ENCODE measurements at regions not wholly inside any gene's neighbourhood (a gene's known extent, or its start where the extent isn't known, plus 50 kb on each side); places are given as distances from the start of the nearest gene placed in this dataset.
"Not testable (repeated sequence)": the region's sequence is repeated elsewhere in the genome, so short reads cannot be mapped to it uniquely, and the experiment has no call there.

DNA sequence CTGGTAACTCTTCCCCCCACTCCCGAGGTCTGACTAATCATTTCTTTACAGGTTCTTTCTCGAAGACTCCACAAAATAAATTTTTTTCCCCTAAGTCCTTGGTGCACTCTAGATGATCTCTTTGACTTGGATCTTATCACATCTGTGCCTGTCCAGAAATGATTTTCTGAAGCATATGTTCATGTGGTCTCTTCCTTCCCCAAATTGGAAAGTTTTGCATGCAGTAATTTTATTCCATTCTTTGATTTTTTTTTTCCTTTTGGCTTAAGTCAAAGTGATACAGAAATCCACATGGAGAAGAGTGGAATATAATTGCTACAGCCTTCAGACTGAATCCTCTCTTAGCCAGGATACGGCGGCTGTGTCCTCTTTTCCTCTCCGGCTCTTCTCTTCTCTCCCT is 213.3 kb downstream of the BMP4 start:
- no peak for DNase-seq (ENCODE audit: low spot score)

DNA sequence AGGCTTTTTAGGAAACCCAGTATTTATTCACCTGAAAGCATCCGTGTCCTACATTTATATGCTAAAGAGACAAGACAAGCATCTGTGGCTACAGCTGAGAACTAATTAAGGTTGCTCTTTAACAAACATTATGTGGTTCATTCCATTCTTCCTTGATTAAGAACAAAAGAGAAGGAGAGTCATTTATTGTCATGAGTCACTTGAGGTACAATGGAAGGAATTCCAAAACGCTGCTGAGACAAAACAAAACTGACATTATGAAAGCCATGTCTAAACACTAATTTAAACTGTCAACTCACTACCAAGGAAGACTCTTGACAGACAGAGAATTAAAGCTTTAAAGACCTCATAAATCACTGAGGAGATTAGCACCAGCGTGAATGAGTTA is 214.4 kb downstream of the BMP4 start:
- no peak for DNase-seq (ENCODE audit: low spot score)

DNA sequence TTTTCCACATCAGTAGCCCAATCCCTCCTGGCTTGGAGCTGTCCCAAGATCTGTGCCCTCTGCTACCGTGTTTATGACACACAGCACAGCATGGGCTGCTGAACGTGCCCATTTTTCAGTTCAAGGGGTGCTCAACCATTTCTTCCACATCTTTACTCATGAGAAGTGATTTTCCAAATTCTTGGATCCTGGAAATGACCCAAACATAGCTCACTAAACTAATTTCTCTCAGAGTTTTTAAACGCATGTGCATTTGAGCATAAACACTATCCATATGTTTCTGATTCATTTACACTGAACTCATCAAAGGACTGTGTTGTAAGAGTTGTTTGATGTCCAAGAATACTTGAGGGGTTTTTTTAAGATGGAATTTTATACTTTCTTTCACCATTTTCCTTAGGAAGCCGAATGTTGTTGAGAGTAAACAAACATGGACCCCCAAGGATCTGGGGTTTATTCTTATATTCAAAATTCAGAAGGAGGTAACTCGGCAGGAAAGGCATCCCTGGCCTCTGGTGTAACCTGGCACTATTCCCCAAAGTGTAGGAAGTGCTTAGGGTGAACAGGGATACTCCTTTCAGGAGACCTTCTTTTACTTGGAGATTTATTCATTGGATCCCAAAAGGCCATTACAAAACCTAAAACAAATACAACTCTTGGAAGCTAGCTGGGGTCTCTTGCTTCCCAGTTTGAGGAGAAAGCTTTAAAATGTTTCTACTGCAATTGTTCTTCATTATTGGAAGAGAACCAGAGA is 215.0 kb downstream of the BMP4 start:
- DNase-seq (ENCODE audit: low spot score) = no peak

DNA sequence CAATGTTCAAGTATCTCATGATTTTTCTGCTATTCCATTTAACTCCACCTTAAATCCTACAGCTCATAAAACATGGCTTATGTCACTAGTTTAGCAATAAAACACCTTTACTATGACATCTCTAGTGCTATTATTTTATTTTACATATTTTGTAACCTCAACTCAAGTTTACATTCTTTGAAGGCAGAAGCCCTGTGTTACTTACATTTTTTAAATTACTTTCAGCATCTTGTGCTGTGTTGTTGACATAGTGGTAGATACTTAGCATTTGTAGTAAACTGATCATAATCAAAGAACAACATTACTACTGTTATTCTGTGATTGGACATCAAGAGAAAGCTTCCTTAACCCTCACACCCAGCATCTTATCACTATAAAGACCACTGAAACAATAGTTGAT is 216.1 kb downstream of the BMP4 start:
- DNase-seq (ENCODE audit: low spot score) = no peak

DNA sequence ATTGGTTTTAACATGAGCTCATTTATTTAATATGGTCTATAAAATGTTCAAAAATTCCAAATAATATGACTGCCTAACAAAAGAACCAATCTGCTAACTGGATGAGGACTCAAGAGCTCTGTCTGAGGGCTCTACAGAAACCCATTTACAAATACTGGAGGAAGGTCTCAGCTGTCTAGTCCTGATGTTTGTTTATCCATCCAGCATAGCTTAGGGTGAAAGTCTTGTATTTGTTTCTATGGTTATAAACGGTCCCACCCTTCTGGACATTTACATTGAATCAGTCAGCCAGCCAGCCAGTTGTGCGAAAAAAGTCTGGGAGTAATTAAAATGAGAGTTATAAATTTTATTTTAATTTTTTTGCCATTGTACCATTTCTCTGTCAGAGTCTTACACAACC is 220.7 kb downstream of the BMP4 start:
- DNase-seq (ENCODE audit: low spot score) = no peak

DNA sequence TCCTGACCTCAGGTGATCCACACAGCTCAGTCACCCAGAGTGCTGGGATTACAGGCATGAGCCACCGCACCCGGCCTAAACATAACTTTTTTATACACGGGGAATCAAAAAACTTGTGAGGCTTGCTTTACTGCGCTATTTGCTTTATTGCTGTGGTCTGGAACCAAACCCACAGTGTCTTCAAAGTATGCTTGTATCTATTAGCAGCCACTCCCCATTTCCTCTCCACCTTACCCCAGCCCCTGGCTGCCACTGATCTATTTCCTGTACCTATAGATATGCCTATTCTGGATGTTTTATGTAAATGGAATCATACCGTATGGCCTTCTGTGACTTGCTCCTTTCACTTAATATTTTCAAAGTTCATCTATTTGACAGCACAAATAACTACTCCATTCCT is 233.4 kb downstream of the BMP4 start:
- DNase-seq (ENCODE audit: low spot score) = no peak

DNA sequence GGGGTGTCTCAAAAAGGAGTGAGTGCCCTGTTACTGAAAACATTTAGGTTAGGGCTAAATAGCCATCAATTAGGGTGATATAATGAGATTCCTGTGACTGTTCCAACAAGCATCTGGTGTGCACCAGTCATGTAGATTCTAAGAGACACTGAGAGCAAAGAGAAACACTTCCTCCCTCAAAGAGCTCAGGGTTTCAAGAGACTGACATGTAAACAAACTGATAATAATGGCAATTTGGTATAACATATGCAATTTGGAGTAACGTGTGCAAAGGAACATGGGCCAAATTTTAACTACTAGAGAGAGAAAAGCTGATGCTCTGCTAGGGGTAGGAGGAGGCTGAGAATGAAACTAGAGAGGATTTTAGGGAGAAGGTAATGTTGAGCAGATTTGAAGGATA is 237.1 kb downstream of the BMP4 start:
- no peak for DNase-seq (ENCODE audit: low spot score)

DNA sequence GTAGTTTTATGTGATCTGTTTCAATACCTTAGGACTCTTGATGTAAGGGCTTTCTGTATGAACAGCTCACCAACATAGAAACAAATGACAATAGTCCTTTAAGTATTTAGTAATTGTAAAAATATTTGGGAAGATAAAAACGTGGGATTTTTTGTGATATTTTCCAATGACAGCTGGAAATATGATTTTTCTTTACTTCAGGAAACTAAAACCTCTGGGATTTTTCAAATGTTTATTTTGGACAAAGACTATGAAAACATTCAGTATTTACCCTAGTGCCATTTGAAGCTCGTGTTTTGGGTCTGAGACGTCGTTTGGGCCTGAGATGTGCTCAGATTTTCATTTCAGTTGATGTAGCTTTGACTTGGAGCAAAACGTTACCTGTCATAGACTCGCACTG is 240.0 kb downstream of the BMP4 start:
- DNase-seq (ENCODE audit: low spot score) = no peak

DNA sequence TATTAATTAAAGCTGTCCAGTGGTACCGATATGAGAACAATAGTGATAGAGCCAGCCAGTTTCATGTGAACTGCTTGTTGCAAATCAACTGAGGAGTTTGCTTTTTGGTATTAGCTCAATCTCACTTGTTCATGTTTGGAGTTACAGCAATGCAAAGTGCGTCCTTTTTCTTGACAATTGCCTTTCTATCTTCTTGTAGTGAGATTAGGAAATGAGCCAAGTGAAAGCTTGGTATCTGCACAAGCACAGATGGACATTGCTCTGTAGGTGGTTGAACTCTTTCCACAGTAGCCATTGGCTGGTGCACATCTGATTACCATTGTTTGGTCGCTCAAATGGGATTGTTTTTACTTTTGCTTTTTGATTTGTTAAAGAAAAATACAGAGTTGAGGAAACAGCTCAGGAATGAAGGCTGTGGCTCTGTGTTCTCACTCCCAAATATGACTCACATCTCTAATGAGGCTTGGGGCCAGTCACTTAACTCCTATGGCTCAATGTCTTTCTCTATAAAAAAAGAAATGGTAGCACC is 241.4 kb downstream of the BMP4 start:
- no peak for DNase-seq (ENCODE audit: low spot score)

DNA sequence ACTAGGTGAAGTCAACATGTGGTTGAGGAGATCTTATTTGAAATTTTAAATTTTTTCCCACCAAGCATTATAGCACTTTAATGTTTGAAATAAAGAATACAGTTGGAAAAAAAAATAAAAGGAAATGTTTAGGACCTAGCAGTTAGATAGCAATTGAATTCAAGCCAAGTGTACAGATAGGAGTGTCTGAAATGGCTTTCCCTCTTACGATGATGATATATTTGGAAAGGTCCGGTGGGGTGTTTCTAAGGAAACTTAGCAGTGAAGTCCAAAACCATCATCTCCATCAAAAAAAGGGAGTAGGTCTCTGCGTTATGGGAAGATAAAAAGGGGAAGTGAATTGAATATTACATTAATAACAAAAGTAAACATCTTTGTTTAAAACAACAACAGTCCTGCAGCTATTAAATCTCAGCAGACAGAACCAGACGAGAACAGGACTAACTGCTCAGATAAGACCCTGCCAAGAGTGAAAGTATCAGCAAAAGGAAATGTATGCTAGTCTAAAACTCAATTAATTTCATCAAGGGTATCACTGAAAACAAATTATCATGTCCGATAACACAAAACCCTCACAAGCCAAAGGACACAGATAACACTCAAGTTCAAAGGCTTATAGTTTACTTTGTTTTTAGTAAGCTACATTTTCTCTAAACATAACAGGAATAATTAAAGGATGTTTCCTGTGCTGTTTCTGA is 242.0 kb downstream of the BMP4 start:
- DNase-seq (ENCODE audit: low spot score) = no peak

DNA sequence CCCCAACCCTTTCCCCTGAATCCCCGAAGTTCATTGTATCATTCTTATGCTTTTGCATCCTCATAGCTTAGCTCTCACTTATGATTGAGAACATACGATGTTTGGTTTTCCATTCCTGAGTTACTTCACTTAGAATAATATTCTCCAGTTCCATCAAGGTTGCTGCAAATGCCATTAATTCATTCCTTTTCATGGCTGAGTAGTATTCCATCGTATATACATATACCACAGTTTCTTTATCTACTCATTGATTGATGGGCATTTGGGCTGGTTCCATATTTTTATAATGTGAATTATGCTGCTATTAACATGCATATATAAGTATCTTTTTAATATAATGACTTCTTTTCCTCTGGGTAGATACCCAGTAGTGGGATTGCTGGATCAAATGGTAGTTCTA is 243.7 kb downstream of the BMP4 start:
- DNase-seq (ENCODE audit: low spot score) = not testable (repeated sequence)

DNA sequence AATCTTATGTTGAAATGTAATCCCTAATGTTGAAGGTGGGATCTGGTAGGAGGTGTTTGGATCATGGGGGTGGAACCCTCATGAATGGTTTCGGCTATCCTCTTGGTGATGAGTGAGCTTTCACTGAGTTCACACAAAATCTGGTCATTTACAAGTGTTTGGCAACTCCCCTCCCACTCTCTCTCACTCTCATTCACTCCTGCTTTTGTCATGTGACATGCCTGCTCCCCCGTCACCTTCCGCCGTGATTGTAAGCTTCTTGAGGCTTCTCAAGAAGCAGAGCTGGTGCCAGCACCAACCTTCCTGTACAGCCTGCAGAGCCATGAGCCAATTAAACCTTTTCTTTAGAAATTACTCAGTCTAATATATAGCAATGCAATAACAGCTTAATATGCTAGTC is 245.4 kb downstream of the BMP4 start:
- no peak for DNase-seq (ENCODE audit: low spot score)

DNA sequence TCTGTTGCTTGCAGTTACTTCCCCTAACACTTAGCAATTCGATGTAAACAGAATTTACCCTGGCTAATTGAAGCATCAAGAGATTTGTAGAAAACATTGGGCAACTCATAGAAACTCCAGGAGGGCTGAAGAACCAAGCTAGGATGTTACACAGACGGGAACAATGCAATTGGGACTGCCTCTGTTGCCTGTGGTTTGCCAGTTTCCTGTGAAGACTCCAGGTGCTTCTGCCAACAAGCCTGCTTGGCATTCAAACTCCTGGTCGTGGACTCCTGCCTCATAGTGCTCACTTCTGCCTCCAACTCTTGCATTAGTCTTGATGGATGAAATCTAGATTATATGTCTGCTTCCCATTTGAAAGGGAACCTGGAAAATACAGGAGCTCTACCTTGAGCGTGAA is 246.0 kb downstream of the BMP4 start:
- DNase-seq (ENCODE audit: low spot score) = no peak

DNA sequence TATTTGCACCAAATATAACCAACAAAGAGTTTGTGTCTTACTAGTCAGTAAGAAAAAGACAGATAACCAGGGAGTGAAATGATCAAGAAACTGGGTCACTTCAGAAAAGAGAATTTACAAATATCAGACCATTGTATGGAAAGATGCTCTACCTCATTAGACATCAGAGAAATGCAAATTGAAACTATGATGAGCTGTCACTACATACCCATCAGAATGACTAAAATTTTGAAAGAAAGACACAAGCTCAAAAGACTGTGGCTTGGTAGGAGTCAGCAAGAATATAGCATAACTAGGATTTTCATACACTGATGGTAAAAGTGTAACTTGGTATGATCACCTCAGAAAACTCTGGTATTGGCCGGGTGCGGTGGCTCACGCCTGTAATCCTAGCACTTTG is 247.2 kb downstream of the BMP4 start:
- DNase-seq (ENCODE audit: low spot score) = no peak

DNA sequence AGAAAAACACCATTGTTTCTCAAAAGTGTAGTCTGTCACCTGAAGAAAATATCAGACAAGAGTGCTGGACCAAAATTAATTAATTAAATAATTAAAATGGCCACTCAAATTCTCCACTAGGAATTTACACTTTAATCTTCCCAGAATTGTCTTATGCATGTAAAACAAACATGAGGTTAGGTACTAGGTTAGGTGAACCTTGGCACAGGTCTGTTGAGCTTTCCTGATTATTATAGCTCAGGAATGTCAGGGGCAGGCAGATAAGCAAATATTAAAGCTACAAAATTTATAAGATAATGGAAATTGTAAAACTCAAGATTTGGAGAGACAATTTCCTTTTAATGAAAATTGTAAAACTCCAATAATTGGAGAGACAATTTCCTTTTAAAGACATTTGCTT is 253.2 kb downstream of the BMP4 start:
- no peak for DNase-seq (ENCODE audit: low spot score)

DNA sequence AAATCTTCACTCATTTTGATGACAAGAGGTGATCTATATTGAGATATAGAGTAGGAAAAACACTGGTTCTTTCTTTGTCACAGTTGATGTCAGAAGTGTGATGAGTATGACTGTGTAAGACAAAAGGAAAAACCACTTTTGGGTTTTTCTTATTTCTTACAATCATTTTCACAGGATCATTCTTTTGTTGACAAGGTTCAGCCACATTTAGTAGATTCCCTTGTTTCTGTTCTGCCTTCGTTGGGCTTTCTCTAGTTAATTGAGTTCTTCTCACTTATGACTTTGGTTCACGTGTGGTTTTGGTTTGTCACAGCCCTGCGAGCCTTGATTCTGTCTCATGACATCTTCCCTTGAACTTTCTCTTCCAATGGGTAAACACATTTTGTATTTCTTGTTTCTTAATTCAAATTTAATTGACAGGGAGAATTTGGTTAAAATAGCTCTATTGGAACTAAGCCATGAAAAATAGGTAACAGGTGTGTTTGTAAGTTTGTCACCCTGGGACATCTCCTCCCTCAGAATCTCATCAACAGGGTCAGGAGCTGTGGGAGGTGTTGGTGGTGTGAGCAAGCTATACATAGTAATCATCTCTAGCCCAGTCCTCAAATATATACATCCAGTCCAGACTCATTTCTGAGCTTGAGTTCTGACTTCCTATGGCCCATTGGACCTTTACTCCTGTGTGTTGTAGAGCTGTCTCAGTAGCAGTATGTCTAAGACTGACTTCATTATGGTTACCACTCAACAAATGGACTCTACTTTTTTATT is 255.3 kb downstream of the BMP4 start:
- peak; percentile 4 for DNase-seq (ENCODE audit: low spot score)

DNA sequence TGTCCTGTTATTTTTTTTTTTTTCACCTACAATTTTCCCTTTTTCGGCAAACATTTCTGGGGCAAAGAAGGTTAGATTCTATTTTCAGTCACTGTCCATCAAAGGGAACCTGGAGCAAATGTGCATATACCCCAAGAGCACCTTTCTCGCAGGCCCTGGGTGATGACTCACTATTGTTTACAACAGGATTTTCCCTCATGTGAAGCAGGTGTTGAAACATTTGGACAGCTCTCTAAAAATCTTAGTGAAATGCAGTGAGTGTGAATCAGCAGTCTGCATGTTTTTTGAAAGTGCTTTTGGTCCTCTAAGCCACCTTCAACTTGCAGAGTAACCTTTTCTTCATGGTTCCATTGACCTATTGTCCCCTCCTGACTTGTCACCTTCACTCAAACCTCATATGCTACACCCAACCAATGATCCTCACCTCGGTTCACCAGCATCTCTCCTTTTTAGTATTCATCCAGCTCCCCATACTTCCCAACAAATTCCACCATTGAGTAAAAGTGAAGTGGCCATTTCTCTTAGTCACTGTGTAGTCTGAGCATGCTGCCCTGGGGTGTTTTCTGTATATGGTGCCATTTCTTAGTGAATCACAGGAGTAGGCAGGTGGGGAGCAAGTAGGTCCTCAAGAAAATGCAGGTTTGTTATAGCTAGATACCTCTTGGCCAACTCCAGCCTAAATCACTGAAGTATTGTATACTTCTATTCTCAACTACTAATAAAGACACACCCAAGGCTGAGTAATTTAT is 260.2 kb downstream of the BMP4 start:
- DNase-seq (ENCODE audit: low spot score) = no peak

DNA sequence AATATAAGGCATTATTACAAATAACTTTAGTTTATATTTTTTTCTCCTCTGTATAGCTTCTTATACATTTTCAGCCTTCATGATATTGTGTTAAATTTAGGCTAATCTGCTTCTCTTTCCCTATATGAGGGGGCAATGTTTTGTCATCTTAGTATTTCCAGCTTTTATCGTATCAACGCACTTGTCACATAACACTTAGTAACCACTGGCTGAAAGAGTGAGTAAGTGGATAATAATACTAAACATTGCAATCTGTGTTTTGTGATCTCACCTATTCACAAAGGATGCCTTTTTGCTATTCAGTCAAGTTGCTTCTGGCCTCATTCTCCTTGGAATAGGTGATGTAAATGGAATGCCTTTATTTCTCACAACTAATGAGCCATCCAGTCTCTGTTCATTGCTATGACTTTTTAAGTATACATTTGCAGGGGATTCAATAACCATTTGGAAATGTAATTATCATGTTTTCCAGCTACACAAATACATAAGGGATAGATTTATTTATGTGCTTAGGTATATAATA is 260.9 kb downstream of the BMP4 start:
- DNase-seq (ENCODE audit: low spot score) = no peak

DNA sequence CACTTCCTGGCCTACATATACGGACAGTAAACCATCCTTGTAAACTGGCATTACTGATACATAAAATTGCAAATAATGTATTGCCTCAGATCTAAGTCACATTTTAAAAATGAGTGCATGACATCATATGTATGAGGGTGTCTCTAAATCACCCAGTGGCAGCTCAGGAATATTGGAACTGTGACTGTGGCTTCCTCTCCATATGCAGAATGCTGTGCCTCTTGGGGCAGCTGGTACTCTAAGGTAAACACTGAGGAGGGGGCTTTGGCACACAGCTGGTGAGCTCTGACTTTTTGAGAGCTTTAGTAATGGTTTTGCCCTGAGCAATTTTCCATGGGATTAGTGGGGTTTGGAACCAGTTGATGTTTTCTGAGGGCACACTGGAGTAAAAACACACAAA is 263.7 kb downstream of the BMP4 start:
- DNase-seq (ENCODE audit: low spot score) = no peak

DNA sequence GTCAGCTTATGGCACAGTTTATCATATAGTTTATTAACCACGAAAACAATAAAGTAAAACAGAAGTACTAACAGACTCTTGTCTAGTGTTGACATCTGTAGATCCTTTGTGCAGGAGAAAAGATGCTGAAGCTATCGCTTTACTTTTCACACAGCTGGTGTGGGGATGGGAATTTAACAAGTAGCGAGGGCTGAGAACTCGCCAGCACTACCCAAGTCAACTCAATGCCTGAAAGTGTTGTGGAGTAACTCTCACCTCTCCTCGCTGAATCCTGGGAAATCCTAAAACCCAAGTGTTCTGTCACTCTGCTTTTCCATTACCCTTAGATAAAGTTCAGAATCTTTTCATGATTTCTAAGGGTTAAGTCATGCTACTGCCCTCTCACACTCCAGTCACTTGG is 264.2 kb downstream of the BMP4 start:
- no peak for DNase-seq (ENCODE audit: low spot score)

DNA sequence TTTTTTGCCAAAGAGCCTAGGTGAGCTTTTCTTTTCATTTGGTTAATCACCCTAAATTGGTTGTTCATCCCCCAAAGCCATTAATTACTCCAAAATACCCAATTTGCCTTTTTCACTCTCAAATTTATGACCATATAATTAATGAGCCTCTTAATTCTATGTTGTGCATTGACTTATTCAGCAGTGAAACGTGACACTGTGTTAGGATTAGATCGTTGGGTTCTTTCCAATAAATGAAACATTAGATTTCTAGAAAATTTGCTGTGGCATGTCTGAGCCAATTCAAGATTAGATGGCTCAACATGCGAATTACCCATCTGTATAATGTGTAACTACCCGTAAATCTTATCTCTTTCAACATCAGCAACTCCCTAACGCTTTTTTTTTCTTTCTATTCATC is 273.4 kb downstream of the BMP4 start:
- no peak for DNase-seq (ENCODE audit: low spot score)

DNA sequence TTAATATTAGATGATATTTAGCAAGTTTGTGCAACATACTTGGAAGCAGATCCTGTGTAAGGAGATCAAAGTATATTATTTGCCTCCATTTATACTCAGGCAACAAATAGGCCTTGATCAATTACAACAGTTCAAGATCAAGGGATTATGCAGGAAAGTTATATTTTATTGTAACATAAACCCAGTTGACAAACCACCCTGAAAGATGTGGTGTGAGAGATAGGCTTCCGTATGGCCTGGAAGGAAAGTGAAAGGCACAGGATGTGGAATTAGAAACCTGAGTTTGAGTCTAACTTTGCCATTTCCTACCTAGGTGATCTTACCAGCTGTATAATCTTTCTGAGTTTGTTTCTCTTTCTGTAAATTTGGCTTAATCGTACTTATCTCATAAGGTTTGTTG is 284.1 kb downstream of the BMP4 start:
- no peak for DNase-seq (ENCODE audit: low spot score)

All from activated CD4-positive, alpha-beta T cell treated with anti-CD3 and anti-CD28 coated beads, Interleukin-2, Interleukin-4, amounts not matched to agents 100 ng/mL and 50 ng/mL, durations not matched to agents 16 hours and 8 hours (primary cell).